Colonic mucosa (tissue), 4 donors: ENCODE measurements at regions not wholly inside any gene's neighbourhood (a gene's known extent, or its start where the extent isn't known, plus 50 kb on each side); places are given as distances from the start of the nearest gene placed in this dataset.

Experiments used
- DNase-seq: peaks from one replicate; pipeline ENCODE4 v3.0.0-alpha.2; 2020
- H3K27ac ChIP-seq: fragments of 200-600 bp; one replicate; pipeline ENCODE4 v1.8.0; 2021
- H3K27me3 ChIP-seq: fragments of 200-600 bp; one replicate; pipeline ENCODE4 v1.8.0; 2021
- H3K36me3 ChIP-seq: fragments of 200-600 bp; one replicate; pipeline ENCODE4 v1.8.0; 2021
- H3K4me1 ChIP-seq: fragments of 200-600 bp; one replicate; pipeline ENCODE4 v1.8.0; 2021; ENCODE audit warnings: mild to moderate bottlenecking
- H3K4me3 ChIP-seq: fragments of 200-600 bp; one replicate; pipeline ENCODE4 v1.8.0; 2021
- H3K9ac ChIP-seq, 2 donors: one replicate each; pipeline ENCODE4 v1.7.0; 2013; ENCODE audit warnings: control low read depth in 2 of 2, low read depth in 2 of 2, low read length in 2 of 2
- H3K9me3 ChIP-seq: fragments of 200-600 bp; one replicate; pipeline ENCODE4 v1.8.0; 2021
- intact Hi-C: fragments of 100-400 bp; cut with DNase I; formaldehyde crosslinking; loops from one replicate; pipeline ENCODE4 v1.14.1; 2022
- TF ChIP-seq, protein P1 (sequence below): fragments of 200-600 bp; IDR thresholded peaks from one replicate; pipeline ENCODE4 v1.8.0; 2022; ENCODE audit warnings: antibody characterized with exemption, mild to moderate bottlenecking
- donor health status: healthy.
- donor health status: DM: no; HTN: no; CAD: no.
- donor health status: DM: no; HTN: no; CAD: no.

DNA sequence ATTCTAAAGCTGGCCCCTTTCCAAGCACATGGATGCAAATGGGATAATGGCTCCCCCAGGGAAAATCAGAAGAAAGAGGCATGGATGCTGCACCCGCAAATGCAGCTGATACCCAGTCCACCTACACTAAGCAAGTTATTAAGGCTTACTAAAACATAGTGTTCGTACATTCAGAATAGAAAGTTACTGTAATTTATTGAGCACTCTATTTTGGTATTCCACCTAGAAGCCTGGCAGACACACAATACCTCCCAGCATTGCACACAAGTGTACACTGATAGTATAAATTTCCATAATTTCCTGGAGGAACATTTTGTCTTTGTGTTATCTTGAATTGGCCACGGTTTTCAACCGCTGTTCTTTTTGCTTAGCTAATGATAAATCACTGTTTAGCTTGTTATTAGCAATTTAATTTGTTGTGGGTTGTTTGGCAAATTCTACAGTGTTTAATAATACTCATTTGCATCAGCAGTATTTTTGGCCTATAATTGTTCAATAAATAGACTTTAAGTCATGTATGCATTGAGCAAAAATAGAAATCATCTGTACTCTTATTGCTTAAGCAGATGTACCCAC, 94.5 kb upstream of the MRI1 start:
- H3K27me3 ChIP-seq, result no peaks in the 10 kb centered on the region
- TF ChIP-seq, protein P1, sequence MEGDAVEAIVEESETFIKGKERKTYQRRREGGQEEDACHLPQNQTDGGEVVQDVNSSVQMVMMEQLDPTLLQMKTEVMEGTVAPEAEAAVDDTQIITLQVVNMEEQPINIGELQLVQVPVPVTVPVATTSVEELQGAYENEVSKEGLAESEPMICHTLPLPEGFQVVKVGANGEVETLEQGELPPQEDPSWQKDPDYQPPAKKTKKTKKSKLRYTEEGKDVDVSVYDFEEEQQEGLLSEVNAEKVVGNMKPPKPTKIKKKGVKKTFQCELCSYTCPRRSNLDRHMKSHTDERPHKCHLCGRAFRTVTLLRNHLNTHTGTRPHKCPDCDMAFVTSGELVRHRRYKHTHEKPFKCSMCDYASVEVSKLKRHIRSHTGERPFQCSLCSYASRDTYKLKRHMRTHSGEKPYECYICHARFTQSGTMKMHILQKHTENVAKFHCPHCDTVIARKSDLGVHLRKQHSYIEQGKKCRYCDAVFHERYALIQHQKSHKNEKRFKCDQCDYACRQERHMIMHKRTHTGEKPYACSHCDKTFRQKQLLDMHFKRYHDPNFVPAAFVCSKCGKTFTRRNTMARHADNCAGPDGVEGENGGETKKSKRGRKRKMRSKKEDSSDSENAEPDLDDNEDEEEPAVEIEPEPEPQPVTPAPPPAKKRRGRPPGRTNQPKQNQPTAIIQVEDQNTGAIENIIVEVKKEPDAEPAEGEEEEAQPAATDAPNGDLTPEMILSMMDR, result no peak
- H3K36me3 ChIP-seq, result no peaks in the 10 kb centered on the region
- no peak overlapping the region for H3K27ac ChIP-seq
- no peaks in the 10 kb centered on the region for H3K9me3 ChIP-seq
- intact Hi-C loops, result no loop called here
- no peak overlapping the region for H3K9ac ChIP-seq
- no peak overlapping the region for H3K4me3 ChIP-seq
- H3K4me1 ChIP-seq, result no peaks in the 10 kb centered on the region
- no peak for DNase-seq

- Histone ChIP-seq H3K4me3 (no peak overlapping the region), H3K27ac (no peak overlapping the region), H3K4me1 (no peaks in the 10 kb centered on the region), H3K36me3 (no peaks in the 10 kb centered on the region), H3K9me3 (no peaks in the 10 kb centered on the region), H3K27me3 (no peaks in the 10 kb centered on the region), H3K9ac (no peak overlapping the region)
- intact Hi-C loops, result no loop called here
- TF ChIP-seq, protein P1, result no peak
- no peak for DNase-seq
Observed at GRCh38 chr19:13668964-13669363, 95.4 kb upstream of the MRI1 start.

DNA sequence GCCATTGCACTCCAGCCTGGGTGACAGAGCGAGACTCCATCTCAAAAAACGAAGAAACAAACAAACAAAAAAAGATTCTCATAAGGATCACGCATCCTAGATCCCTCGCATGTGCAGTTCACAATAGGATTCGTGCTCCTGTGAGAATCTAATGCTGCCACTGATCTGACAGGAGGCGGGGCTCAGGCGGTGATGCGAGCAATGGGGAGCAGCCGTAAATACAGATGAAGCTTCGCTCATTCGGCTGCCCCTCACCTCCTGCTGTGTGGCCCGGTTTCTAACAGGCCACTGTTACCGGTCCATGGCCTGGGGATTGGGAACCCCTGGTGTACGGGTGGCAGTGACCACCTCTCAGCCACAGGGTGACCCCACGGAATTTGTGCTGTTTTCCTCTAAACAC, 98.2 kb upstream of the MRI1 start:
- no peak overlapping the region for H3K27ac ChIP-seq
- TF ChIP-seq, protein P1, result no peak
- intact Hi-C loops, result no loop called here
- no peak overlapping the region for H3K9ac ChIP-seq
- H3K4me1 ChIP-seq, result no peaks in the 10 kb centered on the region
- no peaks in the 10 kb centered on the region for H3K9me3 ChIP-seq
- no peak for DNase-seq
- no peaks in the 10 kb centered on the region for H3K27me3 ChIP-seq
- no peak overlapping the region for H3K4me3 ChIP-seq
- no peaks in the 10 kb centered on the region for H3K36me3 ChIP-seq

GRCh38 chr19:13665125-13665905, 99.0 kb upstream of the MRI1 start:
- no peak overlapping the region for H3K9ac ChIP-seq
- TF ChIP-seq, protein P1, result no peak
- intact Hi-C loops, result no loop called here
- H3K4me1 ChIP-seq, result no peaks in the 10 kb centered on the region
- no peak overlapping the region for H3K4me3 ChIP-seq
- H3K27ac ChIP-seq, result no peak overlapping the region
- DNase-seq, result peak; percentile 42
- H3K27me3 ChIP-seq, result no peaks in the 10 kb centered on the region
- H3K36me3 ChIP-seq, result no peaks in the 10 kb centered on the region
- no peaks in the 10 kb centered on the region for H3K9me3 ChIP-seq

DNA sequence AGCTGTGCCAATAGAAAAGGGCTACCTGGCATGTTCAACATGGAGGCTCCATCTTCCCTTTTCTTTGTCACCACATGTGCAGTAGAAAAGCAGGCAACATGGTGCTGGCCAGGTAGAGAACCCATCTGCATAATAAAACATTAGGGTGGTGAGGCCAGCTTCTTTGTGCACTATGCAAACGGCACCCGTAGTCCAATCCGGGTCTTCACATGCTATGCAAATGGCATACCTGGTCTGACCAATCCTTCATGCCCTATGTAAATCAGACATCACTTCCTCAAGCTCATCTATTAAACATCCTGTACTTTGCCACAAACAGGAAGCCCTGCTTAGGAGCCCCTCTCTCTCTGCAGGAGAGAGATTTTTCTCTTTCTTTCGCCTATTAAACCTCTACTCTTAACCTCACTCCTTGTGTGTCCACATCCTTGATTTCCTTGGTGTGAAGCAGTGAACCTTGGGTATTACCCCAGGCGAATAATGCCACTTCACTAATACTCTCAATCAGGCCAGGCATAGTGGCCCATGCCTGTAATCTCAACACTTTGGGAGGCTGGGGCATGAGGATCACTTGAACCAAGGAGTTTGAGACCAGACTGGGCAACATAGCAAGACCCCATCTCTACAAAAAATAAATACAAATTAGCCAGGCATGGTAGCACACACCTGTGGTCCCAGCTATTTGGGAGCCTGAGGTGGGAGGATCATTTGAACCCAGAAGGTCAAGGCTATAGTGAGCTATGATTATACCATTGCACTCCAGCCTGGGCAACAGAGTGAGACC, 111.3 kb upstream of the MRI1 start:
- no peak overlapping the region for H3K27ac ChIP-seq
- intact Hi-C loops, result no loop called here
- no peaks in the 10 kb centered on the region for H3K27me3 ChIP-seq
- no peak overlapping the region for H3K4me3 ChIP-seq
- no peak for DNase-seq
- H3K9ac ChIP-seq, result no peak overlapping the region
- TF ChIP-seq, protein P1, result no peak
- no peaks in the 10 kb centered on the region for H3K4me1 ChIP-seq
- no peaks in the 10 kb centered on the region for H3K9me3 ChIP-seq
- H3K36me3 ChIP-seq, result no peaks in the 10 kb centered on the region
